Adrenal gland (tissue), 5 donors: ENCODE measurements at regions not wholly inside any gene's neighbourhood (a gene's known extent, or its start where the extent isn't known, plus 50 kb on each side); places are given as distances from the start of the nearest gene placed in this dataset.

Experiments used
- POLR2A ChIP-seq, 2 donors: fragments of 450-650 bp; IDR thresholded peaks; one replicate each; pipeline ENCODE4 v1.6.1; 2017; ENCODE audit warnings: antibody characterized with exemption in 2 of 2, mild to moderate bottlenecking in 2 of 2, moderate library complexity in 1 of 2
- TF ChIP-seq, protein P1 (sequence below), 6 experiments: fragments of 450-650 bp in 4 of 6; fragments of 200-600 bp in 2 of 6; sonication (generic) in 1 of 6; IDR thresholded peaks; 1 replicate in 5 of 6; 2 replicates in 1 of 6; pipeline versions ENCODE4 v1.5.1 to v1.8.0; 2016 to 2021; ENCODE audit warnings: antibody characterized with exemption in 6 of 6, mild to moderate bottlenecking in 2 of 6, moderate library complexity in 1 of 6
- donor health status: DM: no; HTN: no; CAD: no.

DNA sequence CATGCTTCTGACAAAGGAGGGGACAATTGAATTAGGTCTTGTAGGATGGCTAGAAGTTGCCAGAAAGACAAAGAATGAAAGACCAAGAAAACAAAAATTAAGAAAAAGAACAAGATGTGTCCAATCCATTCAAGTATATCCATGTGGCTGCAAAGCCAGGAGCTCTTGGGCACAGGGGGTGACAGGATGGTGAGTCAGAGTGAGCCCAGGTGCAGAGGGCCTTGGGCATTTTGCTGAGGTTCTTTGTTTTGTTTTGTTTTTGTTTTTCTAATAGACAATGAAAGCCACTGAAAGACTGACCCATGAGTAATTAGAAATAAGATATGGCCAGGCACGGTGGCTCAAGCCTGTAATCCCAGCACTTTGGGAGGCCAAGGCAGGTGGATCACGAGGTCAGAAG is 104.6 kb upstream of the KLHL29 start:
- TF ChIP-seq, protein P1, sequence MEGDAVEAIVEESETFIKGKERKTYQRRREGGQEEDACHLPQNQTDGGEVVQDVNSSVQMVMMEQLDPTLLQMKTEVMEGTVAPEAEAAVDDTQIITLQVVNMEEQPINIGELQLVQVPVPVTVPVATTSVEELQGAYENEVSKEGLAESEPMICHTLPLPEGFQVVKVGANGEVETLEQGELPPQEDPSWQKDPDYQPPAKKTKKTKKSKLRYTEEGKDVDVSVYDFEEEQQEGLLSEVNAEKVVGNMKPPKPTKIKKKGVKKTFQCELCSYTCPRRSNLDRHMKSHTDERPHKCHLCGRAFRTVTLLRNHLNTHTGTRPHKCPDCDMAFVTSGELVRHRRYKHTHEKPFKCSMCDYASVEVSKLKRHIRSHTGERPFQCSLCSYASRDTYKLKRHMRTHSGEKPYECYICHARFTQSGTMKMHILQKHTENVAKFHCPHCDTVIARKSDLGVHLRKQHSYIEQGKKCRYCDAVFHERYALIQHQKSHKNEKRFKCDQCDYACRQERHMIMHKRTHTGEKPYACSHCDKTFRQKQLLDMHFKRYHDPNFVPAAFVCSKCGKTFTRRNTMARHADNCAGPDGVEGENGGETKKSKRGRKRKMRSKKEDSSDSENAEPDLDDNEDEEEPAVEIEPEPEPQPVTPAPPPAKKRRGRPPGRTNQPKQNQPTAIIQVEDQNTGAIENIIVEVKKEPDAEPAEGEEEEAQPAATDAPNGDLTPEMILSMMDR (IDR thresholded peaks at IDR 0.05) = no peak
- TF ChIP-seq POLR2A (IDR thresholded peaks at IDR 0.05) = no peak
